SK-N-SH (cell line): ENCODE measurements at regions not wholly inside any gene's neighbourhood (a gene's known extent, or its start where the extent isn't known, plus 50 kb on each side); places are given as distances from the start of the nearest gene placed in this dataset.

ENCODE experiments used
- CTCF ChIA-PET: fragments of 300-600, 350-600 bp; formaldehyde crosslinking; extraction: SDS; loops from one replicate; lab custom pipeline; 2021; lab: Yijun Ruan, JAX
- POLR2A ChIA-PET: fragments of 350-600 bp; sonication (Branson Sonifier 250); formaldehyde crosslinking; extraction: SDS; loops from one replicate; lab custom pipeline; 2020; ENCODE audit warnings: antibody characterized with exemption, inconsistent platforms; lab: Yijun Ruan, JAX
- DNase-seq: peaks from one replicate; pipeline ENCODE4 v3.0.0; 2012
- H2AFZ ChIP-seq: fragments of 200-600 bp; sonication (generic); 2 replicates; pipeline ENCODE4 v1.8.1; 2016; ENCODE audit warnings: antibody characterized with exemption, mild to moderate bottlenecking, low read depth
- H3F3A ChIP-seq: fragments of 200-600 bp; sonication (generic); replicated peaks from 2 replicates; pipeline ENCODE3; 2016; ENCODE audit warnings: antibody characterized with exemption, mild to moderate bottlenecking; ENCODE audit not compliant: insufficient read depth
- H3K27ac ChIP-seq, 2 experiments: fragments of 200-500 bp in 1 of 2; fragments of 200-600 bp in 1 of 2; sonication (Bioruptor generic) in 1 of 2; sonication (generic), shearing (Covaris generic) in 1 of 2; 2 replicates each; pipeline versions ENCODE4 v1.5.1 to v1.6.1; 2014 to 2016; ENCODE audit warnings: low read depth in 2 of 2, inconsistent platforms in 1 of 2, low read length in 1 of 2, mild to moderate bottlenecking in 1 of 2, mixed read lengths in 1 of 2
- H3K27me3 ChIP-seq: fragments of 200-600 bp; sonication (generic), shearing (Covaris generic); 2 replicates; pipeline ENCODE4 v1.6.1; 2016; ENCODE audit warnings: mixed run types; ENCODE audit not compliant: insufficient read depth
- H3K36me3 ChIP-seq, 2 experiments: fragments of 200-500 bp in 1 of 2; fragments of 200-600 bp in 1 of 2; sonication (Bioruptor generic) in 1 of 2; sonication (generic) in 1 of 2; replicated peaks in 1 of 2; 2 replicates each; pipeline versions ENCODE3 to v1.5.1; 2014 to 2016; ENCODE audit warnings: low read length in 1 of 2, mild to moderate bottlenecking in 1 of 2; ENCODE audit not compliant: insufficient read depth in 2 of 2, control insufficient read depth in 1 of 2
- H3K4me1 ChIP-seq, 2 experiments: fragments of 200-500 bp in 1 of 2; fragments of 200-600 bp in 1 of 2; sonication (Bioruptor generic) in 1 of 2; sonication (generic), shearing (Covaris generic) in 1 of 2; 2 replicates each; pipeline versions ENCODE4 v1.5.1 to v1.6.1; 2014 to 2016; ENCODE audit warnings: low read depth in 1 of 2, low read length in 1 of 2, mixed run types in 1 of 2; ENCODE audit not compliant: insufficient read depth in 2 of 2, control insufficient read depth in 1 of 2
- H3K4me2 ChIP-seq: fragments of 200-600 bp; sonication (generic), shearing (Covaris generic); 2 replicates; pipeline ENCODE4 v1.6.1; 2017; ENCODE audit warnings: mixed run types
- H3K4me3 ChIP-seq, 2 experiments: fragments of 200-500 bp in 1 of 2; fragments of 200-600 bp in 1 of 2; sonication (Bioruptor generic) in 1 of 2; sonication (generic), shearing (Covaris generic) in 1 of 2; 2 replicates each; pipeline versions ENCODE4 v1.5.1 to v1.8.1; 2014 to 2016; ENCODE audit warnings: low read depth in 2 of 2, inconsistent platforms in 1 of 2, low read length in 1 of 2, mild to moderate bottlenecking in 1 of 2, mixed read lengths in 1 of 2, moderate library complexity in 1 of 2
- H3K79me2 ChIP-seq: fragments of 200-600 bp; sonication (generic); 2 replicates; pipeline ENCODE4 v1.8.1; 2017; ENCODE audit warnings: mild to moderate bottlenecking; ENCODE audit not compliant: insufficient read depth
- H3K9ac ChIP-seq: fragments of 200-600 bp; sonication (generic); 2 replicates; pipeline ENCODE4 v1.6.1; 2017; ENCODE audit warnings: mixed run types
- H3K9me2 ChIP-seq: fragments of 200-600 bp; sonication (generic); 2 replicates; pipeline ENCODE4 v1.6.1; 2017; ENCODE audit warnings: mixed run types
- H3K9me3 ChIP-seq: fragments of 200-600 bp; sonication (generic); 2 replicates; pipeline ENCODE4 v1.6.1; 2017; ENCODE audit warnings: mixed run types, mild to moderate bottlenecking, moderate library complexity
- H4K20me1 ChIP-seq: fragments of 200-600 bp; sonication (generic); 2 replicates; pipeline ENCODE4 v1.6.1; 2017; ENCODE audit warnings: mild to moderate bottlenecking, mixed run types; ENCODE audit not compliant: insufficient read depth
- CHD2 ChIP-seq: fragments of 150-350 bp; IDR thresholded peaks from 2 replicates; pipeline ENCODE4 v1.6.1; 2018; ENCODE audit warnings: low read length; ENCODE audit not compliant: partially characterized antibody
- ELF1 ChIP-seq: IDR thresholded peaks from 2 replicates; pipeline ENCODE4 v1.4.0; 2012
- EP300 ChIP-seq, 2 experiments: IDR thresholded peaks; 2 replicates each; pipeline versions ENCODE4 v1.4.0 to v1.6.1; 2012; ENCODE audit warnings: borderline replicate concordance in 1 of 2, low read depth in 1 of 2, low read length in 1 of 2
- EZH2phosphoT487 ChIP-seq: fragments of 200-600 bp; sonication (generic); IDR thresholded peaks from 2 replicates; pipeline ENCODE4 v1.6.1; 2017; ENCODE audit warnings: low read depth, mixed run types, mild to moderate bottlenecking, antibody characterized with exemption, moderate library complexity, borderline replicate concordance
- FOSL2 ChIP-seq: IDR thresholded peaks from 2 replicates; pipeline ENCODE4 v1.4.0; 2012; ENCODE audit warnings: low read depth, mild to moderate bottlenecking, moderate library complexity, borderline replicate concordance
- FOXM1 ChIP-seq: IDR thresholded peaks from 2 replicates; pipeline ENCODE4 v1.4.0; 2012; ENCODE audit warnings: low read depth, mild to moderate bottlenecking
- MXI1 ChIP-seq: IDR thresholded peaks from 2 replicates; pipeline ENCODE4 v1.6.1; 2012; ENCODE audit warnings: mild to moderate bottlenecking, low read depth, low read length, improper control_type of control experiment
- NRF1 ChIP-seq: IDR thresholded peaks from 2 replicates; pipeline ENCODE4 v1.6.1; 2012; ENCODE audit warnings: low read depth, mild to moderate bottlenecking, low read length
- POLR2AphosphoS5 ChIP-seq: IDR thresholded peaks from 2 replicates; pipeline ENCODE4 v1.6.1; 2012; ENCODE audit warnings: low read depth, low read length
- RCOR1 ChIP-seq: fragments of 150-350 bp; IDR thresholded peaks from 2 replicates; pipeline ENCODE4 v1.6.1; 2017; ENCODE audit warnings: antibody characterized with exemption, low read length
- SIN3A ChIP-seq: IDR thresholded peaks from 2 replicates; pipeline ENCODE4 v1.6.1; 2012; ENCODE audit warnings: low read depth, mild to moderate bottlenecking, low read length, moderate library complexity, borderline replicate concordance
- SMC3 ChIP-seq: IDR thresholded peaks from 2 replicates; pipeline ENCODE4 v1.6.1; 2012; ENCODE audit warnings: low read depth, low read length, improper control_type of control experiment
- TAF1 ChIP-seq: IDR thresholded peaks from 2 replicates; pipeline ENCODE4 v1.6.1; 2012; ENCODE audit warnings: low read depth, mild to moderate bottlenecking, low read length, moderate library complexity, borderline replicate concordance
- TCF12 ChIP-seq: IDR thresholded peaks from 2 replicates; pipeline ENCODE4 v1.4.0; 2012
- YY1 ChIP-seq: IDR thresholded peaks from 2 replicates; pipeline ENCODE4 v1.4.0; 2012; ENCODE audit warnings: low read depth, mild to moderate bottlenecking
- WGBS: methylation state at CpG from one replicate; pipeline ENCODE4 v1.1.6; 2017; ENCODE audit warnings: low lambda C conversion rate; 5-methylcytosine and 5-hydroxymethylcytosine counted together
- TF ChIP-seq, protein P1 (sequence below): fragments of 150-350 bp; IDR thresholded peaks from 2 replicates; pipeline ENCODE4 v1.6.1; 2016; ENCODE audit warnings: mild to moderate bottlenecking, low read depth, low read length
- TF ChIP-seq, protein P2 (sequence below): IDR thresholded peaks from 2 replicates; pipeline ENCODE4; 2012
- TF ChIP-seq, protein P3 (sequence below): fragments of 200-600 bp; sonication (generic); IDR thresholded peaks from 2 replicates; pipeline ENCODE4 v1.6.1; 2017; ENCODE audit warnings: antibody characterized with exemption, mild to moderate bottlenecking, moderate library complexity
- TF ChIP-seq, protein P4 (sequence below): IDR thresholded peaks from 2 replicates; pipeline ENCODE4 v1.6.1; 2012; ENCODE audit warnings: mild to moderate bottlenecking, low read depth, low read length, moderate library complexity

DNA sequence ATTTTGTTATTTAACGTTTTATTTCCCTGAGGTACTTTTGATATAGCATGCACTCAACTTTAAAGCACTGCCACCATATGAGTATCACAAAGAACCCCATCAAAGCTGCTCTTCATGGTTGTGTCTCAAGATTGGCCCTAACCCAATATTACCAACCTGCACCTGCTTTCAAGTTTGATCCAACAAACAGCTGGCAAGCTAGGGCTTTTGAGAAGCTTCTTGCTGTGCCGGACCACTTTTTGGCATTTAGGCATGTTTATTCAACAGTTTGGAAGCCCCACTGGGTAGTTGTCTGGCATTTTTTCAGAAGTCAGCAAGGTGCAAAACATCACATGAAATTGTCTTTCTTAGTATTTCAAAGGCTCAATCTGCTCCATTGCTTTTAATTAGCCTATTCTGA is 137.2 kb upstream of the PLEKHA5 start:
- Histone ChIP-seq H3K4me1 (no peaks in the 10 kb centered on the region), H3K79me2 (peaks cover 3% of the 10 kb centered on the region; the same call in 1 of the 2 replicates), H3K9me3 (no peaks in the 10 kb centered on the region), H3K9me2 (no peaks in the 10 kb centered on the region), H3K4me3 (no peak overlapping the region), H3K4me2 (no peak overlapping the region), H2AFZ (no peak overlapping the region), H4K20me1 (no peaks in the 10 kb centered on the region), H3K27ac (no peak overlapping the region), H3K36me3 (no peaks in the 10 kb centered on the region), H3K27me3 (no peaks in the 10 kb centered on the region), H3F3A (peaks cover 4% of the 10 kb centered on the region), H3K9ac (no peak overlapping the region)
- CTCF ChIA-PET, result interaction anchor here (0.8 kb wide), 1 partner anchor 19 kb away, joined by 3 read pairs; no protein-coding TSS in a partner anchor
- TF ChIP-seq EP300 (IDR thresholded peaks at IDR 0.05; ENCODE audit: borderline replicate concordance in 1 of 2, low read depth in 1 of 2, low read length in 1 of 2) (no peak), TCF12 (no peak), FOSL2 (no peak), ELF1 (no peak), FOXM1 (no peak), YY1 (no peak), RCOR1 (no peak), NRF1 (no peak), SMC3 (no peak), CHD2 (no peak), MXI1 (no peak), POLR2AphosphoS5 (no peak), SIN3A (no peak), EZH2phosphoT487 (no peak), TAF1 (no peak)
- TF ChIP-seq, protein P1, sequence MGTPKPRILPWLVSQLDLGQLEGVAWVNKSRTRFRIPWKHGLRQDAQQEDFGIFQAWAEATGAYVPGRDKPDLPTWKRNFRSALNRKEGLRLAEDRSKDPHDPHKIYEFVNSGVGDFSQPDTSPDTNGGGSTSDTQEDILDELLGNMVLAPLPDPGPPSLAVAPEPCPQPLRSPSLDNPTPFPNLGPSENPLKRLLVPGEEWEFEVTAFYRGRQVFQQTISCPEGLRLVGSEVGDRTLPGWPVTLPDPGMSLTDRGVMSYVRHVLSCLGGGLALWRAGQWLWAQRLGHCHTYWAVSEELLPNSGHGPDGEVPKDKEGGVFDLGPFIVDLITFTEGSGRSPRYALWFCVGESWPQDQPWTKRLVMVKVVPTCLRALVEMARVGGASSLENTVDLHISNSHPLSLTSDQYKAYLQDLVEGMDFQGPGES, result no peak
- TF ChIP-seq, protein P2, sequence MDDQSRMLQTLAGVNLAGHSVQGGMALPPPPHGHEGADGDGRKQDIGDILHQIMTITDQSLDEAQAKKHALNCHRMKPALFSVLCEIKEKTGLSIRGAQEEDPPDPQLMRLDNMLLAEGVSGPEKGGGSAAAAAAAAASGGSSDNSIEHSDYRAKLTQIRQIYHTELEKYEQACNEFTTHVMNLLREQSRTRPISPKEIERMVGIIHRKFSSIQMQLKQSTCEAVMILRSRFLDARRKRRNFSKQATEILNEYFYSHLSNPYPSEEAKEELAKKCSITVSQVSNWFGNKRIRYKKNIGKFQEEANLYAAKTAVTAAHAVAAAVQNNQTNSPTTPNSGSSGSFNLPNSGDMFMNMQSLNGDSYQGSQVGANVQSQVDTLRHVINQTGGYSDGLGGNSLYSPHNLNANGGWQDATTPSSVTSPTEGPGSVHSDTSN, result no peak
- TF ChIP-seq, protein P3, sequence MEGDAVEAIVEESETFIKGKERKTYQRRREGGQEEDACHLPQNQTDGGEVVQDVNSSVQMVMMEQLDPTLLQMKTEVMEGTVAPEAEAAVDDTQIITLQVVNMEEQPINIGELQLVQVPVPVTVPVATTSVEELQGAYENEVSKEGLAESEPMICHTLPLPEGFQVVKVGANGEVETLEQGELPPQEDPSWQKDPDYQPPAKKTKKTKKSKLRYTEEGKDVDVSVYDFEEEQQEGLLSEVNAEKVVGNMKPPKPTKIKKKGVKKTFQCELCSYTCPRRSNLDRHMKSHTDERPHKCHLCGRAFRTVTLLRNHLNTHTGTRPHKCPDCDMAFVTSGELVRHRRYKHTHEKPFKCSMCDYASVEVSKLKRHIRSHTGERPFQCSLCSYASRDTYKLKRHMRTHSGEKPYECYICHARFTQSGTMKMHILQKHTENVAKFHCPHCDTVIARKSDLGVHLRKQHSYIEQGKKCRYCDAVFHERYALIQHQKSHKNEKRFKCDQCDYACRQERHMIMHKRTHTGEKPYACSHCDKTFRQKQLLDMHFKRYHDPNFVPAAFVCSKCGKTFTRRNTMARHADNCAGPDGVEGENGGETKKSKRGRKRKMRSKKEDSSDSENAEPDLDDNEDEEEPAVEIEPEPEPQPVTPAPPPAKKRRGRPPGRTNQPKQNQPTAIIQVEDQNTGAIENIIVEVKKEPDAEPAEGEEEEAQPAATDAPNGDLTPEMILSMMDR, result no peak
- TF ChIP-seq, protein P4, sequence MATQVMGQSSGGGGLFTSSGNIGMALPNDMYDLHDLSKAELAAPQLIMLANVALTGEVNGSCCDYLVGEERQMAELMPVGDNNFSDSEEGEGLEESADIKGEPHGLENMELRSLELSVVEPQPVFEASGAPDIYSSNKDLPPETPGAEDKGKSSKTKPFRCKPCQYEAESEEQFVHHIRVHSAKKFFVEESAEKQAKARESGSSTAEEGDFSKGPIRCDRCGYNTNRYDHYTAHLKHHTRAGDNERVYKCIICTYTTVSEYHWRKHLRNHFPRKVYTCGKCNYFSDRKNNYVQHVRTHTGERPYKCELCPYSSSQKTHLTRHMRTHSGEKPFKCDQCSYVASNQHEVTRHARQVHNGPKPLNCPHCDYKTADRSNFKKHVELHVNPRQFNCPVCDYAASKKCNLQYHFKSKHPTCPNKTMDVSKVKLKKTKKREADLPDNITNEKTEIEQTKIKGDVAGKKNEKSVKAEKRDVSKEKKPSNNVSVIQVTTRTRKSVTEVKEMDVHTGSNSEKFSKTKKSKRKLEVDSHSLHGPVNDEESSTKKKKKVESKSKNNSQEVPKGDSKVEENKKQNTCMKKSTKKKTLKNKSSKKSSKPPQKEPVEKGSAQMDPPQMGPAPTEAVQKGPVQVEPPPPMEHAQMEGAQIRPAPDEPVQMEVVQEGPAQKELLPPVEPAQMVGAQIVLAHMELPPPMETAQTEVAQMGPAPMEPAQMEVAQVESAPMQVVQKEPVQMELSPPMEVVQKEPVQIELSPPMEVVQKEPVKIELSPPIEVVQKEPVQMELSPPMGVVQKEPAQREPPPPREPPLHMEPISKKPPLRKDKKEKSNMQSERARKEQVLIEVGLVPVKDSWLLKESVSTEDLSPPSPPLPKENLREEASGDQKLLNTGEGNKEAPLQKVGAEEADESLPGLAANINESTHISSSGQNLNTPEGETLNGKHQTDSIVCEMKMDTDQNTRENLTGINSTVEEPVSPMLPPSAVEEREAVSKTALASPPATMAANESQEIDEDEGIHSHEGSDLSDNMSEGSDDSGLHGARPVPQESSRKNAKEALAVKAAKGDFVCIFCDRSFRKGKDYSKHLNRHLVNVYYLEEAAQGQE, result no peak
- no peak for DNase-seq
- POLR2A ChIA-PET, result no interaction called here
- 82% methylated on average over 2 of the region's 2 CpGs for WGBS
